Endothelial cell of umbilical vein (primary cell): ENCODE measurements at regions not wholly inside any gene's neighbourhood (a gene's known extent, or its start where the extent isn't known, plus 50 kb on each side); places are given as distances from the start of the nearest gene placed in this dataset.

ENCODE experiments used
- BruUV-seq: library from RNA; stranded (reverse); fragments of 400-500 nt; replicated peaks from 2 replicates; lab custom pipeline; 2021; lab: Mats Ljungman, UMichigan
- CTCF ChIA-PET: fragments of 300-600, 350-600 bp; sonication (Branson Sonifier 250); formaldehyde crosslinking; loops from one replicate; lab custom pipeline; 2021; ENCODE audit warnings: antibody characterized with exemption, inconsistent platforms; lab: Charles Lee
- POLR2A ChIA-PET: fragments of 300-600, 350-600 bp; sonication (Branson Sonifier 250); formaldehyde crosslinking; loops from one replicate; lab custom pipeline; 2021; ENCODE audit warnings: antibody characterized with exemption, inconsistent platforms; lab: Charles Lee
- DNase-seq: peaks from one replicate; pipeline ENCODE4 v3.0.0-alpha.2; 2011; ENCODE audit warnings: low read depth, low spot score
- FAIRE-seq: peaks from 2 replicates; lab custom pipeline; 2011; peaks lifted over from hg19 to GRCh38; lab: Jason Lieb, UNC
- H2AFZ ChIP-seq: 2 replicates; pipeline ENCODE4 v1.6.0; 2012; ENCODE audit warnings: low read depth, low read length, control low read depth, inconsistent platforms
- H3K27ac ChIP-seq: 2 replicates; pipeline ENCODE4 v1.5.1; 2011; ENCODE audit warnings: low read depth, mild to moderate bottlenecking, control low read depth, low read length, moderate library complexity; ENCODE audit not compliant: insufficient read depth
- H3K27me3 ChIP-seq, 2 experiments: 2 replicates each; pipeline versions ENCODE4 v1.6.0 to v1.6.1; 2011; ENCODE audit warnings: low read length in 2 of 2, mixed read lengths in 1 of 2; ENCODE audit not compliant: control insufficient read depth in 2 of 2, insufficient read depth in 2 of 2
- H3K36me3 ChIP-seq, 2 experiments: 2 replicates in 1 of 2; 3 replicates in 1 of 2; pipeline ENCODE4 v1.5.1; 2011; ENCODE audit warnings: low read length in 2 of 2, mild to moderate bottlenecking in 1 of 2, moderate library complexity in 1 of 2; ENCODE audit not compliant: control insufficient read depth in 2 of 2, insufficient read depth in 2 of 2; ENCODE audit errors: extremely low read depth in 1 of 2
- H3K4me1 ChIP-seq: 3 replicates; pipeline ENCODE4 v1.5.1; 2011; ENCODE audit warnings: mild to moderate bottlenecking, low read length; ENCODE audit not compliant: control insufficient read depth, insufficient read depth; ENCODE audit errors: extremely low read depth
- H3K4me2 ChIP-seq: 2 replicates; pipeline ENCODE4 v1.6.1; 2011; ENCODE audit warnings: low read length, control low read depth, mixed read lengths; ENCODE audit not compliant: insufficient read depth
- H3K4me3 ChIP-seq, 3 experiments: fragments of 200-600 bp in 1 of 3; sonication (generic), shearing (Covaris generic) in 1 of 3; replicated peaks in 1 of 3; 2 replicates each; pipeline ENCODE4 v1.5.1; 2011 to 2016; ENCODE audit warnings: control low read depth in 3 of 3, low read length in 3 of 3, mild to moderate bottlenecking in 2 of 3, inconsistent platforms in 1 of 3, low read depth in 1 of 3, moderate library complexity in 1 of 3; ENCODE audit not compliant: insufficient read depth in 1 of 3
- H3K79me2 ChIP-seq: 2 replicates; pipeline ENCODE4 v1.6.0; 2012; ENCODE audit warnings: low read length, inconsistent platforms; ENCODE audit not compliant: control insufficient read depth, insufficient read depth
- H3K9ac ChIP-seq: replicated peaks from 2 replicates; pipeline ENCODE3; 2011; ENCODE audit warnings: low read length, control low read depth; ENCODE audit not compliant: insufficient read depth; ENCODE audit errors: extremely low read depth
- H3K9me1 ChIP-seq: replicated peaks from 3 replicates; pipeline ENCODE4 v1.6.0; 2011; ENCODE audit warnings: mild to moderate bottlenecking, low read length; ENCODE audit not compliant: control insufficient read depth, insufficient read depth; ENCODE audit errors: extremely low read depth
- H3K9me3 ChIP-seq: replicated peaks from 2 replicates; pipeline ENCODE4 v1.5.1; 2012; ENCODE audit warnings: low read length, inconsistent platforms; ENCODE audit not compliant: control insufficient read depth, insufficient read depth
- H4K20me1 ChIP-seq: replicated peaks from 2 replicates; pipeline ENCODE3; 2011; ENCODE audit warnings: mild to moderate bottlenecking, low read length; ENCODE audit not compliant: control insufficient read depth, insufficient read depth; ENCODE audit errors: extremely low read depth
- CTCF ChIP-seq, 2 donors: IDR thresholded peaks; 1 replicate in 1 of 2; 2 replicates in 1 of 2; pipeline ENCODE4 v1.5.1; 2011; ENCODE audit warnings: low read length in 2 of 2, mild to moderate bottlenecking in 2 of 2, moderate library complexity in 2 of 2, control low read depth in 1 of 2, inconsistent platforms in 1 of 2, low read depth in 1 of 2; ENCODE audit not compliant: insufficient read depth in 1 of 2; ENCODE audit errors: extremely low read depth in 1 of 2
- EZH2 ChIP-seq: IDR thresholded peaks from 2 replicates; pipeline ENCODE4 v1.6.1; 2012; ENCODE audit warnings: borderline replicate concordance, low read depth, mild to moderate bottlenecking, moderate library complexity, low read length, inconsistent platforms; ENCODE audit not compliant: severe bottlenecking
- FOS ChIP-seq: IDR thresholded peaks from 2 replicates; pipeline ENCODE4 v1.6.1; 2011; ENCODE audit warnings: mild to moderate bottlenecking, low read length, moderate library complexity, borderline replicate concordance; ENCODE audit not compliant: insufficient read depth
- GATA2 ChIP-seq: IDR thresholded peaks from 2 replicates; pipeline ENCODE4 v1.7.0; 2011; ENCODE audit warnings: low read depth, mild to moderate bottlenecking, moderate library complexity, mixed read lengths, low read length; ENCODE audit not compliant: insufficient read length, insufficient read depth
- JUN ChIP-seq: IDR thresholded peaks from 2 replicates; pipeline ENCODE4 v1.6.1; 2011; ENCODE audit warnings: borderline replicate concordance, low read depth; ENCODE audit not compliant: insufficient read length, insufficient read depth
- MAX ChIP-seq: IDR thresholded peaks from 2 replicates; pipeline ENCODE4 v1.6.1; 2011; ENCODE audit not compliant: insufficient read depth, insufficient read length
- MYC ChIP-seq: IDR thresholded peaks from one replicate; pipeline ENCODE4 v1.6.1; 2011; ENCODE audit warnings: mild to moderate bottlenecking, low read depth, low read length
- POLR2A ChIP-seq: IDR thresholded peaks from 2 replicates; pipeline ENCODE4 v1.6.1; 2012; ENCODE audit warnings: low read depth, mild to moderate bottlenecking, control low read depth, low read length
- POLR2AphosphoS5 ChIP-seq: IDR thresholded peaks from 2 replicates; pipeline ENCODE4 v1.6.1; 2012; ENCODE audit warnings: low read depth, mild to moderate bottlenecking, control low read depth, low read length, moderate library complexity; ENCODE audit not compliant: insufficient read depth
- dilution Hi-C: fragments of 300-500 bp; cut with MboI; formaldehyde crosslinking; loops from one replicate; pipeline ENCODE4 v1.15.0; 2019; ENCODE audit warnings: low sequenced_read_pairs; ENCODE audit not compliant: extremely low pct_ligation_motif_present
- intact Hi-C: fragments of 100-400 bp; cut with micrococcal nuclease; formaldehyde crosslinking; loops from one replicate; pipeline ENCODE4 v1.10.0; 2022

- no TSS peak for BruUV-seq
Measured at GRCh38 chr1:188004849-188005248, 1176.1 kb downstream of the PLA2G4A start.

More at GRCh38 chr1:188004849-188005248, 1176.1 kb downstream of the PLA2G4A start:
- TF ChIP-seq POLR2A (no peak), JUN (no peak), GATA2 (no peak), FOS (no peak), EZH2 (no peak), MAX (no peak), MYC (no peak), CTCF (IDR thresholded peaks at IDR 0.05; ENCODE audit: extremely low read depth in 1 of 2, insufficient read depth in 1 of 2, low read depth in 1 of 2, low read length in 2 of 2) (no peak), POLR2AphosphoS5 (no peak)
- ChIA-PET CTCF (no interaction called here), POLR2A (no interaction called here)
- dilution Hi-C loops, result no loop called here
- Histone ChIP-seq H3K9me3 (no peaks in the 10 kb centered on the region), H3K4me3 (no peak overlapping the region), H3K4me2 (no peak overlapping the region), H3K27ac (no peak overlapping the region), H4K20me1 (no peaks in the 10 kb centered on the region), H3K4me1 (peaks cover 8% of the 10 kb centered on the region), H3K27me3 (no peaks in the 10 kb centered on the region), H3K9me1 (no peaks in the 10 kb centered on the region), H3K9ac (no peak overlapping the region), H2AFZ (no peak overlapping the region), H3K36me3 (no peaks in the 10 kb centered on the region), H3K79me2 (no peaks in the 10 kb centered on the region)
- FAIRE-seq (no peak), DNase-seq (no peak)
- intact Hi-C loops, result no loop called here
